DND-41 (cell line): ENCODE measurements at regions not wholly inside any gene's neighbourhood (a gene's known extent, or its start where the extent isn't known, plus 50 kb on each side); places are given as distances from the start of the nearest gene placed in this dataset.

ENCODE experiments used
- ATAC-seq: fragments of 200-7000 bp; cut with Tn5 transposase; 3 replicates; pipeline ENCODE4 v1.9.1; 2021; ENCODE audit warnings: low read depth; ENCODE audit not compliant: insufficient read depth
- DNase-seq: peaks from one replicate; pipeline ENCODE4 v3.0.0-alpha.2; 2020
- H2AFZ ChIP-seq: 2 replicates; pipeline ENCODE4 v1.6.0; 2012; ENCODE audit warnings: low read depth, low read length
- H3K27ac ChIP-seq: 2 replicates; pipeline ENCODE4 v1.5.1; 2012; ENCODE audit warnings: low read length, inconsistent platforms
- H3K27me3 ChIP-seq: fragments of 200-600 bp; sonication (generic); 2 replicates; pipeline ENCODE4 v1.6.0; 2012; ENCODE audit warnings: low read length, mild to moderate bottlenecking, inconsistent platforms; ENCODE audit not compliant: insufficient read depth, poor library complexity
- H3K36me3 ChIP-seq: 2 replicates; pipeline ENCODE4 v1.5.1; 2012; ENCODE audit warnings: low read length, inconsistent platforms; ENCODE audit not compliant: insufficient read depth
- H3K4me1 ChIP-seq: 2 replicates; pipeline ENCODE4 v1.5.1; 2012; ENCODE audit warnings: mild to moderate bottlenecking, low read length; ENCODE audit not compliant: insufficient read depth
- H3K4me2 ChIP-seq: 2 replicates; pipeline ENCODE4 v1.6.0; 2012; ENCODE audit warnings: mild to moderate bottlenecking, moderate library complexity, low read length, inconsistent platforms; ENCODE audit not compliant: insufficient read depth
- H3K4me3 ChIP-seq, 2 experiments: fragments of 200-600 bp in 1 of 2; shearing (Covaris generic) in 1 of 2; 2 replicates each; pipeline ENCODE4 v1.5.1; 2012 to 2016; ENCODE audit warnings: inconsistent platforms in 2 of 2, low read length in 2 of 2, mild to moderate bottlenecking in 2 of 2, low read depth in 1 of 2, moderate library complexity in 1 of 2
- H3K79me2 ChIP-seq: 2 replicates; pipeline ENCODE4 v1.6.0; 2012; ENCODE audit warnings: low read length, inconsistent platforms; ENCODE audit not compliant: insufficient read depth
- H3K9ac ChIP-seq: 2 replicates; pipeline ENCODE4 v1.6.0; 2012; ENCODE audit warnings: low read depth, mild to moderate bottlenecking, inconsistent platforms, low read length, moderate library complexity
- H3K9me3 ChIP-seq: 2 replicates; pipeline ENCODE4 v1.5.1; 2012; ENCODE audit warnings: low read length, moderate library complexity, mild to moderate bottlenecking, inconsistent platforms; ENCODE audit not compliant: insufficient read depth, severe bottlenecking
- H4K20me1 ChIP-seq: 2 replicates; pipeline ENCODE4 v1.6.0; 2012; ENCODE audit warnings: low read length; ENCODE audit not compliant: insufficient read depth
- EZH2 ChIP-seq: IDR thresholded peaks from 3 replicates; pipeline ENCODE4 v1.6.1; 2012; ENCODE audit warnings: borderline replicate concordance, low read depth, mild to moderate bottlenecking, moderate library complexity, low read length, inconsistent platforms; ENCODE audit not compliant: severe bottlenecking
- TF ChIP-seq, protein P1 (sequence below): IDR thresholded peaks from 2 replicates; pipeline ENCODE4 v1.5.1; 2012; ENCODE audit warnings: borderline replicate concordance, low read length, moderate library complexity, mild to moderate bottlenecking; ENCODE audit not compliant: poor library complexity, severe bottlenecking; ENCODE audit errors: extremely low read depth

GRCh38 chr2:157155992-157156391, 101.5 kb upstream of the GALNT5 start:
- no peaks in the 10 kb centered on the region for H3K79me2 ChIP-seq
- no peak overlapping the region for H3K4me2 ChIP-seq
- no peak for ATAC-seq
- H3K9ac ChIP-seq, result no peak overlapping the region
- no peaks in the 10 kb centered on the region for H3K9me3 ChIP-seq
- no peak overlapping the region for H3K27ac ChIP-seq
- no peak for DNase-seq
- no peak for TF ChIP-seq EZH2
- TF ChIP-seq, protein P1, sequence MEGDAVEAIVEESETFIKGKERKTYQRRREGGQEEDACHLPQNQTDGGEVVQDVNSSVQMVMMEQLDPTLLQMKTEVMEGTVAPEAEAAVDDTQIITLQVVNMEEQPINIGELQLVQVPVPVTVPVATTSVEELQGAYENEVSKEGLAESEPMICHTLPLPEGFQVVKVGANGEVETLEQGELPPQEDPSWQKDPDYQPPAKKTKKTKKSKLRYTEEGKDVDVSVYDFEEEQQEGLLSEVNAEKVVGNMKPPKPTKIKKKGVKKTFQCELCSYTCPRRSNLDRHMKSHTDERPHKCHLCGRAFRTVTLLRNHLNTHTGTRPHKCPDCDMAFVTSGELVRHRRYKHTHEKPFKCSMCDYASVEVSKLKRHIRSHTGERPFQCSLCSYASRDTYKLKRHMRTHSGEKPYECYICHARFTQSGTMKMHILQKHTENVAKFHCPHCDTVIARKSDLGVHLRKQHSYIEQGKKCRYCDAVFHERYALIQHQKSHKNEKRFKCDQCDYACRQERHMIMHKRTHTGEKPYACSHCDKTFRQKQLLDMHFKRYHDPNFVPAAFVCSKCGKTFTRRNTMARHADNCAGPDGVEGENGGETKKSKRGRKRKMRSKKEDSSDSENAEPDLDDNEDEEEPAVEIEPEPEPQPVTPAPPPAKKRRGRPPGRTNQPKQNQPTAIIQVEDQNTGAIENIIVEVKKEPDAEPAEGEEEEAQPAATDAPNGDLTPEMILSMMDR, result no peak
- no peak overlapping the region for H2AFZ ChIP-seq
- H3K4me1 ChIP-seq, result no peaks in the 10 kb centered on the region
- H3K4me3 ChIP-seq, result no peak overlapping the region
- H3K36me3 ChIP-seq, result no peaks in the 10 kb centered on the region
- H3K27me3 ChIP-seq, result no peaks in the 10 kb centered on the region
- H4K20me1 ChIP-seq, result no peaks in the 10 kb centered on the region

- DNase-seq (no peak), ATAC-seq (no peak)
- Histone ChIP-seq H3K36me3 (no peaks in the 10 kb centered on the region), H2AFZ (no peak overlapping the region), H3K27ac (no peak overlapping the region), H3K4me2 (no peak overlapping the region), H3K4me3 (no peak overlapping the region), H3K4me1 (no peaks in the 10 kb centered on the region), H3K9ac (no peak overlapping the region), H4K20me1 (no peaks in the 10 kb centered on the region), H3K9me3 (no peaks in the 10 kb centered on the region), H3K79me2 (no peaks in the 10 kb centered on the region), H3K27me3 (no peaks in the 10 kb centered on the region)
- no peak for TF ChIP-seq EZH2
- TF ChIP-seq, protein P1, result no peak
These were observed 99.4 kb upstream of the GALNT5 start for GRCh38 chr2:157158111-157158510.

DNA sequence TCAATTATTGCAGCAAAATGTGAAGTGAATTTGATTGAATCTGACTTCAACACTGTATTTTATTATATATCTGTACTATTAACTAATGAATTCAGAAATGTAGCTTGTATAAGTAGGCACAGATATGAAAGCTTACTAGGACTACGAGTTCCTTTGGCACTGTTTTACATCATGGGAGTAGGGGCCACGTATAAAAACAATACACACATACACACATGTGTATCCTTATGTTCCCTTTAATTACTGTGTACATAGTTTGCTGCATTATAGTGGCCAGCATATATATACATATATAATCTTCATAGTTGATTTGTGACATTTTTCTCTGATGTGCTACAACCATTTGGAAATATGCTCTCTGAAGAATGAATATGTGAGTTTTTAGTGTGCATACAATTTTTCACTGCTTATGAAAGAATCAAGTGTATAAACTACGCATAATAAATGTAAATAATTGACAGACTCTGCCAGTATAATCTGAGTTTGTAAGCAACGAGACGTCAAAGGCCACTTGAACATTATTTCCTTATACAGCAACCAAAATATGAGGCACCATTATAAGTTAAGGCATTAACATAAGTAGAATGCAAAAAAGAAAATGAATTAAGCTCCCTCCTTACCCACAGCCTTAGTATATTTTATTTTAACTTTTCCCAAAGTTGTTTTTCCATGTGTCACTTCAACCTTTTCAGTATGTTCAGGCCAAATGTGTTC, 98.1 kb upstream of the GALNT5 start:
- Histone ChIP-seq H3K9me3 (peaks cover 4% of the 10 kb centered on the region), H2AFZ (no peak overlapping the region), H3K4me2 (no peak overlapping the region), H3K79me2 (no peaks in the 10 kb centered on the region), H3K4me3 (no peak overlapping the region), H3K4me1 (no peaks in the 10 kb centered on the region), H3K36me3 (no peaks in the 10 kb centered on the region), H3K27me3 (no peaks in the 10 kb centered on the region), H3K9ac (no peak overlapping the region), H4K20me1 (no peaks in the 10 kb centered on the region), H3K27ac (no peak overlapping the region)
- ATAC-seq, result no peak
- no peak for DNase-seq
- TF ChIP-seq EZH2, result no peak
- TF ChIP-seq, protein P1, result no peak
